PC-9 (cell line): ENCODE measurements at regions not wholly inside any gene's neighbourhood (a gene's known extent, or its start where the extent isn't known, plus 50 kb on each side); places are given as distances from the start of the nearest gene placed in this dataset.

Experiments used
- CTCF ChIP-seq: fragments of 200-600 bp; sonication (generic); conservative IDR thresholded peaks from 2 replicates; pipeline ENCODE4 v1.6.1; 2017; ENCODE audit warnings: mixed run types, antibody characterized with exemption, mild to moderate bottlenecking, moderate library complexity
- EZH2 ChIP-seq: fragments of 200-600 bp; sonication (generic); IDR thresholded peaks from 2 replicates; pipeline ENCODE4 v1.8.0; 2017; ENCODE audit warnings: antibody characterized with exemption, low read depth

- TF ChIP-seq EZH2: no peak
- no peak for TF ChIP-seq CTCF
Measured at GRCh38 chr2:196379600-196379999, 208.2 kb upstream of the STK17B start.
